ENCODE measurements at regions not wholly inside any gene's neighbourhood (a gene's known extent, or its start where the extent isn't known, plus 50 kb on each side); places are given as distances from the start of the nearest gene placed in this dataset.

DNA sequence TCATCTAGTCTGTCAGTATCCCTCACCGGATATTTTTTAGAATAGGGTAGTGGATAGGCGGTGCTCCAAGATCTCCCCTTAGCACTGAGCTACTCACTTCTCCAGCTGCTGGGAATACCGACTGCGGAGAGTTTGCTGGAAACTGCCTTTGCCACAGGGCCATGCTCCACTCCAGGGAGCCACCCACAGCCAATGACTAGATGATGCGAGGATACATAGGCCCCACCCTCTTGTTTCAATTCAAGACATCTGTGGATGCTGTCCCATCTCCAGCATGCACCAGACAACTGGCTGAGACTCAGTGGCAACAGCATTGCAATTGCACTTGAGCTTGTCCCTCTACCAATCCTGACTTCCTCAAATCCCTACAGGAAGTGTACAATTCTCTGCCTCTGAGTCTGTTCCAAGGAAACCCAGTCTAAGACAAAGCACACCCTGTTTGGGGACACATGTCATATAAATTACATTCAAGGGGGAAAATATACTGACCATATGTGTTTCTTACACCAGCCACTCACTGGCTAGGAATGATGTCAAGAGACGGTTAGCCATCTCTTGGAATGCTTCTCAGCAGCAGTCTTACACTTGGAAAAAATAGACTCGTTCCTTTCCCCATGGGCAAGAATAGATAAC, 312.6 kb upstream of the KIF2A start:
- TF ChIP-seq GATA2 (IDR thresholded peaks at IDR 0.05; ENCODE audit: low read depth, low read length), result no peak
- no peak for TF ChIP-seq GATA3 (IDR thresholded peaks at IDR 0.05; ENCODE audit: low read depth, low read length)
